Lung (tissue), 11 donors: ENCODE measurements at regions not wholly inside any gene's neighbourhood (a gene's known extent, or its start where the extent isn't known, plus 50 kb on each side); places are given as distances from the start of the nearest gene placed in this dataset.

Source experiments
- ATAC-seq: fragments of 200-7000 bp; cut with Tn5 transposase; one replicate; pipeline ENCODE4 v1.9.1; 2020; ENCODE audit warnings: moderate number of reproducible peaks; ENCODE audit not compliant: insufficient read depth, low FRiP score
- DNase-seq, 3 donors: peaks; one replicate each; pipeline ENCODE4 v3.0.0-alpha.2; 2013 to 2017
- H3K27ac ChIP-seq, 2 donors: one replicate each; pipeline ENCODE4 v1.5.1; 2013; ENCODE audit warnings: mild to moderate bottlenecking in 2 of 2, moderate library complexity in 2 of 2, control low read depth in 1 of 2, inconsistent platforms in 1 of 2, low read depth in 1 of 2, low read length in 1 of 2
- H3K27me3 ChIP-seq, 3 donors: one replicate each; pipeline ENCODE4 v1.5.1; 2013; ENCODE audit warnings: low read length in 2 of 3; ENCODE audit not compliant: control insufficient read depth in 3 of 3, insufficient read depth in 3 of 3
- H3K36me3 ChIP-seq, 4 donors: one replicate each; pipeline ENCODE4 v1.5.1; 2013; ENCODE audit warnings: low read length in 4 of 4, mild to moderate bottlenecking in 1 of 4, moderate library complexity in 1 of 4; ENCODE audit not compliant: control insufficient read depth in 4 of 4, insufficient read depth in 4 of 4
- H3K4me1 ChIP-seq, 5 donors: one replicate each; pipeline ENCODE4 v1.5.1; 2013; ENCODE audit warnings: low read length in 5 of 5, mild to moderate bottlenecking in 2 of 5, moderate library complexity in 1 of 5; ENCODE audit not compliant: control insufficient read depth in 5 of 5, insufficient read depth in 5 of 5
- H3K4me3 ChIP-seq: one replicate; pipeline ENCODE4 v1.5.1; 2013; ENCODE audit warnings: mild to moderate bottlenecking, control low read depth, moderate library complexity
- H3K9ac ChIP-seq, 2 donors: one replicate each; pipeline ENCODE4 v1.5.1; 2013; ENCODE audit warnings: low read length in 2 of 2, control low read depth in 1 of 2; ENCODE audit not compliant: insufficient read depth in 1 of 2
- H3K9me3 ChIP-seq, 4 donors: one replicate each; pipeline ENCODE4 v1.5.1; 2013; ENCODE audit warnings: low read length in 3 of 4, mild to moderate bottlenecking in 1 of 4, moderate library complexity in 1 of 4; ENCODE audit not compliant: control insufficient read depth in 4 of 4, insufficient read depth in 3 of 4
- WGBS, 2 donors: extraction: QIAGEN DNeasy Blood & Tissue Kit; methylation state at CpG; one replicate each; pipeline ENCODE4 v1.1.7; 2013; 5-methylcytosine and 5-hydroxymethylcytosine counted together
- TF ChIP-seq, protein P1 (sequence below): IDR thresholded peaks from 2 replicates; pipeline ENCODE4 v1.5.1; 2012; ENCODE audit warnings: mild to moderate bottlenecking; ENCODE audit errors: control extremely low read depth, extremely low read depth
- donor health status: control.
- donor health status: control.
- donor health status: Bipolar disorder and iron deficiency.
- donor health status: healthy.
- donor health status: DM: yes; HTN: yes; CAD: no.

DNA sequence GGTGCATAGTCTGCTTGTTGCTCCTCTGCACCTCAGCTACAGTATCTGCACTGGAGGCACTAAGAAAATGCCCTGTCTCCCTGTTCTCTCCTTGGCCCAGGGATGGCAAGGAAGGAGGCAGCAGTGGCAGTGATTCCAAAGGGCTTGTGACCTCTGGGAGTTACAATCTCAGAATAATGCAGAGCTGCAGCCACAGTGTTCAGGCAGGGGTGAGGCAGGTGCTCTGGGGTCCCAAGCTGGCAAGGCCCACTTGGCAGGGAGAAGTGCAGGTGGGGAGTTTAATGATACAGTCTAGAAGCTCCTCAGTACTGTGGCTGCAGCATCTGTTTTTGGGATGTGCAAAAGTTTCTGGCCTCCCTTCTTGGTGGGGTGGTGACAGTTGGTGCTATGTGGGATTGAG lies 456.4 kb downstream of the CCSER2 start:
- no peak overlapping the region for H3K9ac ChIP-seq
- H3K4me1 ChIP-seq, result no peaks in the 10 kb centered on the region
- ATAC-seq, result no peak
- no peaks in the 10 kb centered on the region for H3K36me3 ChIP-seq
- TF ChIP-seq, protein P1, sequence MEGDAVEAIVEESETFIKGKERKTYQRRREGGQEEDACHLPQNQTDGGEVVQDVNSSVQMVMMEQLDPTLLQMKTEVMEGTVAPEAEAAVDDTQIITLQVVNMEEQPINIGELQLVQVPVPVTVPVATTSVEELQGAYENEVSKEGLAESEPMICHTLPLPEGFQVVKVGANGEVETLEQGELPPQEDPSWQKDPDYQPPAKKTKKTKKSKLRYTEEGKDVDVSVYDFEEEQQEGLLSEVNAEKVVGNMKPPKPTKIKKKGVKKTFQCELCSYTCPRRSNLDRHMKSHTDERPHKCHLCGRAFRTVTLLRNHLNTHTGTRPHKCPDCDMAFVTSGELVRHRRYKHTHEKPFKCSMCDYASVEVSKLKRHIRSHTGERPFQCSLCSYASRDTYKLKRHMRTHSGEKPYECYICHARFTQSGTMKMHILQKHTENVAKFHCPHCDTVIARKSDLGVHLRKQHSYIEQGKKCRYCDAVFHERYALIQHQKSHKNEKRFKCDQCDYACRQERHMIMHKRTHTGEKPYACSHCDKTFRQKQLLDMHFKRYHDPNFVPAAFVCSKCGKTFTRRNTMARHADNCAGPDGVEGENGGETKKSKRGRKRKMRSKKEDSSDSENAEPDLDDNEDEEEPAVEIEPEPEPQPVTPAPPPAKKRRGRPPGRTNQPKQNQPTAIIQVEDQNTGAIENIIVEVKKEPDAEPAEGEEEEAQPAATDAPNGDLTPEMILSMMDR, result no peak
- no peak overlapping the region for H3K4me3 ChIP-seq
- no peak overlapping the region for H3K27ac ChIP-seq
- H3K9me3 ChIP-seq, result peaks cover 0 to 1% (median 0%) of the 10 kb centered on the region in 4 donors
- no peaks in the 10 kb centered on the region for H3K27me3 ChIP-seq
- DNase-seq, result no peak

DNA sequence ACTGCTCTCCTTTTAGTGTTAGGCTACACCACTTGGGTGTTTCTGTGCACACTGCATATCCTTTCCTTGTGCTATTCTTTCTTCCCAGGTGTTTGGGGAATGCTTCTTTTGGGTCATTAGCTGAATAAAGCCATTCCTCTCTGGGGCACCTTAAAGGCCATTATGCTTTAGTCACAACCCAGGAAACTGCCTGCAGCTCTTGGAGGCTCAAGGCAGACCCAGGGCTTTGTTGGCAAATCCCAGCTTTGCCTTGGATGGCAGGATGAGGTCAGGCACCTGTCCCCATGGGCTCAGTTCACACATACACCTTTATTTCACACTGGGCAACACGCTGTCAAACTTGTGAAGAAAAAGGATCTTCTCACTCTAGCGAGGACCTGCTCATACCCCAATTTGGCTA lies 460.6 kb downstream of the CCSER2 start:
- 86 to 89% methylated on average over 2 of the region's 2 CpGs for WGBS, 2 donors
- ATAC-seq (no peak), DNase-seq (no peak)
- H3K9me3 ChIP-seq, result peaks cover 0 to 1% (median 0%) of the 10 kb centered on the region in 4 donors
- H3K4me3 ChIP-seq, result no peak overlapping the region
- TF ChIP-seq, protein P1, result no peak
- H3K36me3 ChIP-seq, result no peaks in the 10 kb centered on the region
- H3K27ac ChIP-seq, result no peak overlapping the region
- H3K27me3 ChIP-seq, result no peaks in the 10 kb centered on the region
- no peak overlapping the region for H3K9ac ChIP-seq
- no peaks in the 10 kb centered on the region for H3K4me1 ChIP-seq

DNA sequence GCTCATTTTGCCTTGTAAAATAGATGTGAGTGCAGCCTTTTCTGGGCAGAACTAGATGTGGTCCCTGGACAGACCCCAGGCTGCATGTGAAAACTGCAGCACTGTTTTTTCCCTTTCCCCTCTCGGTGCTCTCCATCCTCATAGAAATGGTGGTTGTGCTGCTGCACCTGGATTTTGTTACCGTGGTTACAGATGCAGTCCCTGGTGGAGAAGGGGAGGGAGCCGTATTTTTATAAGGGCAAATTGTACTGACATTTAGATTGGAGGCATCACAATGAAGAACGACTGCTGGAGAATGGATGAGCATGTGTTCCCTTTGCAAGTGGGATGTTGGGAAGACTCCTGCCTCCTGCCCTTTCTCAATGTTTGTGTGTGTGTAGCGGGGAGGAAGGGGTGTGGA lies 469.9 kb downstream of the CCSER2 start:
- WGBS, 2 donors, result 75 to 76% methylated on average over 5 of the region's 5 CpGs
- Histone ChIP-seq H3K4me3 (no peak overlapping the region), H3K36me3 (no peaks in the 10 kb centered on the region), H3K4me1 (no peaks in the 10 kb centered on the region), H3K27ac (no peak overlapping the region), H3K9me3 (no peaks in the 10 kb centered on the region), H3K27me3 (no peaks in the 10 kb centered on the region), H3K9ac (no peak overlapping the region)
- DNase-seq (no peak), ATAC-seq (no peak)
- TF ChIP-seq, protein P1, result no peak

DNA sequence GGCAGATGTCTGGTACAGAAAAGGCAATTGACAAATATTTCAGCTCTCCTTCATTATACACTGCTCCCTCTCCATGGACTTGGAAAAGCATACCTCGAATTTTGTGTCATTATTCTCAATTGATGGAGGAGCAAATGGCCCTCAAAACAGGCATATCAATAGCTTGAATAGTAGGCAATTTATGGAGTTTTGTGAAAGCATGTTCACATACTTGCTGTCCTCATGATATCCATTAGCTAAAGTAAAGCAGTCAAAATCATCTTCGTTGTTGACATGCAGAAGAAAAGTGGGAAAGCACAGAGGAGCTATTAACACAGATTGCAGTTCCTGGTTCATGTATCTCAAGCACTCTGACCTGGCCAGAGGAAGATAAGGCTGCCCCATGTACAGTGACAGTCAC lies 472.8 kb downstream of the CCSER2 start:
- H3K9me3 ChIP-seq, result no peaks in the 10 kb centered on the region
- H3K36me3 ChIP-seq, result no peaks in the 10 kb centered on the region
- H3K27me3 ChIP-seq, result no peaks in the 10 kb centered on the region
- WGBS, 2 donors, result 56 to 57% methylated on average over 2 of the region's 2 CpGs
- no peaks in the 10 kb centered on the region for H3K4me1 ChIP-seq
- DNase-seq (no peak), ATAC-seq (no peak)
- no peak overlapping the region for H3K9ac ChIP-seq
- TF ChIP-seq, protein P1, result no peak
- H3K27ac ChIP-seq, result no peak overlapping the region
- no peak overlapping the region for H3K4me3 ChIP-seq
